Tibial artery (tissue), 4 donors: ENCODE measurements at regions not wholly inside any gene's neighbourhood (a gene's known extent, or its start where the extent isn't known, plus 50 kb on each side); places are given as distances from the start of the nearest gene placed in this dataset.

Source experiments
- DNase-seq, 2 donors: peaks; one replicate each; pipeline ENCODE4 v3.0.0-alpha.2; 2019
- H3K27ac ChIP-seq, 2 donors: fragments of 200-600 bp; sonication (generic) in 1 of 2; 1 replicate in 1 of 2; 2 replicates in 1 of 2; pipeline ENCODE4 v1.5.1; 2018 to 2019; ENCODE audit warnings: mild to moderate bottlenecking in 1 of 2
- H3K27me3 ChIP-seq, 2 donors: fragments of 200-600 bp; sonication (generic) in 1 of 2; one replicate each; pipeline versions ENCODE4 v1.5.1 to v1.6.0; 2016 to 2019
- H3K36me3 ChIP-seq, 3 donors: fragments of 200-600 bp; sonication (generic) in 2 of 3; one replicate each; pipeline ENCODE4 v1.5.1; 2016 to 2019; ENCODE audit warnings: mild to moderate bottlenecking in 2 of 3
- H3K4me1 ChIP-seq, 4 donors: fragments of 200-600 bp; sonication (generic) in 2 of 4; 1 replicate in 3 of 4; 2 replicates in 1 of 4; pipeline ENCODE4 v1.5.1; 2016 to 2019
- H3K4me3 ChIP-seq, 2 donors: fragments of 200-600 bp; sonication (generic) in 1 of 2; 1 replicate in 1 of 2; 2 replicates in 1 of 2; pipeline ENCODE4 v1.5.1; 2018 to 2019; ENCODE audit warnings: mild to moderate bottlenecking in 2 of 2
- H3K9me3 ChIP-seq, 3 donors: fragments of 200-600 bp; sonication (generic) in 1 of 3; one replicate each; pipeline ENCODE4 v1.5.1; 2016 to 2019
- intact Hi-C: fragments of 100-400 bp; cut with DNase I; formaldehyde crosslinking; loops from one replicate; pipeline ENCODE4 v1.15.0; 2023; ENCODE audit warnings: low total_unique reads
- TF ChIP-seq, protein P1 (sequence below), 2 experiments: fragments of 200-600 bp in 1 of 2; fragments of 450-650 bp in 1 of 2; IDR thresholded peaks; one replicate each; pipeline ENCODE4 v1.5.1; 2017 to 2019; ENCODE audit warnings: antibody characterized with exemption in 2 of 2, mild to moderate bottlenecking in 1 of 2, moderate library complexity in 1 of 2

DNA sequence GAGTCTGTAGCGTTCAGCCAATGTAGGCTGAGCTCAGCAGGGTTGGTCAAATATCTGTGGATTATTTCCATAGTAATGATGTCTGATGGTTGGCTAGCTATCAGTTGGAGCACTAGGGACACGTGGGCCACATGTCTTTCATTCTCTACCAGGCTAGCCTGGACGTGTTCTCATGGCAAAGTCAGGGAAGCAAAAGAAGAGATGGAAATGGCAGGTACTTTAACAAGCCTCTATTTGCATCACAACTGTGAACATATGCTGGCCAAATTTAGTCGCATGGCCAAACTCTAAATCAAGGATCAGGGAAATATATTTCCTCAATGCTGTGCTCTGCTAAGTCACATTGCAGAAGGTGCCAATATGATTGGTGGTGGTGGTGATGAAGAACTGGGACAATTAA is 371.6 kb upstream of the CHST9 start:
- no peak for DNase-seq
- H3K36me3 ChIP-seq: no peaks in the 10 kb centered on the region
- H3K27ac ChIP-seq: no peak overlapping the region
- no peaks in the 10 kb centered on the region for H3K4me1 ChIP-seq
- H3K4me3 ChIP-seq: no peak overlapping the region
- no peaks in the 10 kb centered on the region for H3K9me3 ChIP-seq
- intact Hi-C loops: no loop called here
- TF ChIP-seq, protein P1, sequence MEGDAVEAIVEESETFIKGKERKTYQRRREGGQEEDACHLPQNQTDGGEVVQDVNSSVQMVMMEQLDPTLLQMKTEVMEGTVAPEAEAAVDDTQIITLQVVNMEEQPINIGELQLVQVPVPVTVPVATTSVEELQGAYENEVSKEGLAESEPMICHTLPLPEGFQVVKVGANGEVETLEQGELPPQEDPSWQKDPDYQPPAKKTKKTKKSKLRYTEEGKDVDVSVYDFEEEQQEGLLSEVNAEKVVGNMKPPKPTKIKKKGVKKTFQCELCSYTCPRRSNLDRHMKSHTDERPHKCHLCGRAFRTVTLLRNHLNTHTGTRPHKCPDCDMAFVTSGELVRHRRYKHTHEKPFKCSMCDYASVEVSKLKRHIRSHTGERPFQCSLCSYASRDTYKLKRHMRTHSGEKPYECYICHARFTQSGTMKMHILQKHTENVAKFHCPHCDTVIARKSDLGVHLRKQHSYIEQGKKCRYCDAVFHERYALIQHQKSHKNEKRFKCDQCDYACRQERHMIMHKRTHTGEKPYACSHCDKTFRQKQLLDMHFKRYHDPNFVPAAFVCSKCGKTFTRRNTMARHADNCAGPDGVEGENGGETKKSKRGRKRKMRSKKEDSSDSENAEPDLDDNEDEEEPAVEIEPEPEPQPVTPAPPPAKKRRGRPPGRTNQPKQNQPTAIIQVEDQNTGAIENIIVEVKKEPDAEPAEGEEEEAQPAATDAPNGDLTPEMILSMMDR (IDR thresholded peaks at IDR 0.05): no peak
- no peaks in the 10 kb centered on the region for H3K27me3 ChIP-seq

DNA sequence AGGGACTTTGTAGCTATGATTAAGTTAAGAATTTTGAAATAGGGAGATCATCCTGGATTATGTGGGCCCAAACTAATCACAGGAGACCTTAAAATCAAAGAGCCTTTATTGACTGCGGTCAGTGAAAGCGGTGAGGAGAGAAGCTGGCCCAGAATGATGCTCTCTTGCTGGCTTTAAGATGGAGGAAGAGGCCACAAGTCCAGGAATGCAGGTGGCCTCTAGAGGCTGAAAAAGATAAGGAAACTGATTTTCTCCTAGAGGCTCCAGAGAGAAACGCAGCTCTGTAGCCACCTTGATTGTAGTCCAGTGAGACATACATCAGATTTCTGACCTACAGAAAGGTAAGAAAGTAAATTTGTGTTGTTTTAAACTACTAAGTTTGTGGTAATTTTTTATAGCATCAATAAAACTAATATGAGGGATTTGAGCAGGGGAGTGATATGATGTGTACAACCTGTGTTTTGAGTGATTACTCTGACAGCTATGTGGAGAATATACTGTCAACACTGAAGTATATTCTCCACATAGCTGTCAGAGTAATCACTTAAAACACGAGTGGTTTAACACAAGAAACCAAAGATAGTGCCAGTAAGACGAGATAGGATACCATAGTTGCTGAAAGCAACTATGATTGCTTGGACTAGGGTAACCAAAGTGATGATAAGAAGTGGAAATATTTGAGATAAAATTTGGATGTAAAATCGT is 364.4 kb upstream of the CHST9 start:
- DNase-seq: no peak
- Histone ChIP-seq H3K36me3 (no peaks in the 10 kb centered on the region), H3K27ac (no peak overlapping the region), H3K27me3 (no peaks in the 10 kb centered on the region), H3K9me3 (no peaks in the 10 kb centered on the region), H3K4me1 (no peaks in the 10 kb centered on the region), H3K4me3 (no peak overlapping the region)
- TF ChIP-seq, protein P1 (IDR thresholded peaks at IDR 0.05): no peak
- intact Hi-C loops: no loop called here

DNA sequence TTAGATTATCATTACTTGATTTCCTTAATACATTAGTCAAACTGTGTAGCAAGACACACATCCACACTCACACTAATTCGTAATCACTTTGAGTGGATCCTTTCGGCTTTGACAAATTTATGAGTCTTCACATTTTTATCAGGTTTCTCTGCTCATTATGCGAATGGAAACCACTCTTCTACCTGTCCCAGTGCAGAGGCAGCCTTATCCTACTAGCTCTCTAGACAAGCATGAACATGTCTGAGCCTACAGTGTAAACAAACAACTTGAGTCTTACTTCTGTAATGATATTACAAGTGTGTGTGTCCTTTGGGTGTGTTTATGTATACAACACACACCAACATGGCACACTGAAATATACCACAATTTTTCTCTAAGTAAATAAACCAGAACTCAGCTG is 361.9 kb upstream of the CHST9 start:
- H3K27ac ChIP-seq: no peak overlapping the region
- no peak overlapping the region for H3K4me3 ChIP-seq
- no peaks in the 10 kb centered on the region for H3K9me3 ChIP-seq
- H3K27me3 ChIP-seq: no peaks in the 10 kb centered on the region
- intact Hi-C loops: no loop called here
- no peaks in the 10 kb centered on the region for H3K36me3 ChIP-seq
- TF ChIP-seq, protein P1 (IDR thresholded peaks at IDR 0.05): no peak
- H3K4me1 ChIP-seq: no peaks in the 10 kb centered on the region
- no peak for DNase-seq

DNA sequence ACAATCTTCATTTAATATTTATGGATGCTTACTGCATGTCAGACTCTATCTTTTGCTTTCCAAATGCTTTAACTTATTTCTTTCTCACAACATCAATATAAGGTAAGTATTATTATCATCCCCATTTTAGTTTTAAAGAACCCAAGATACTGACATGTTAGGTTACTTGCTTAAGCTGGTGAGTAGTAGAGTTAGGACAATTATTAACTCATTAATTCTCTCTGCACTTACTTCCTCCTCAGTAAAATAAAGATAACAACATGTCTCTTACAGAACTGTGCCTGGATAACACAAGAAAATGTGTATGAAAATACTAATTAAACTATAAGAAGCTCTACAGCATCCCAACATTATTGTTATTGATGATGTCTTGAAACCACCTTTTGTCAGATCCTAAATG is 359.1 kb upstream of the CHST9 start:
- Histone ChIP-seq H3K4me3 (no peak overlapping the region), H3K36me3 (no peaks in the 10 kb centered on the region), H3K27me3 (no peaks in the 10 kb centered on the region), H3K4me1 (no peaks in the 10 kb centered on the region), H3K27ac (no peak overlapping the region), H3K9me3 (no peaks in the 10 kb centered on the region)
- DNase-seq: no peak
- intact Hi-C loops: no loop called here
- TF ChIP-seq, protein P1 (IDR thresholded peaks at IDR 0.05): no peak

DNA sequence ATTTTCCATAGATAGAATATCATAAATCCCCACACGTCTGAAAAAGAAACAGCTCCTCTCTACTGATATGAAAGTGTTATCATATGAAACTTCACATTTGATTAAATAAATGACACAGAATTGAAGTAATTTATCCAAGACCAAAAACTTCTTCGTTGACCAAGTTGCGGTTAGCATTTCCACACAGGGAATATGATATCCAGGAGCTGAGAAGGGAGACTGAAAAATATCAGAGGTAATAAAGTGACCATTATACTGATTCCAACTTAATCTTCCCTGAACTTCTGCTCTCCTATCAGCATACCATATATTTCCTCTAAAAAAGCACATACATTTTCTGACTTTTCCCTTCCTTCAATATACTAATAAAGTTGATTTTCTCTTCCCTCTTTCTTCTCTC is 356.2 kb upstream of the CHST9 start:
- TF ChIP-seq, protein P1 (IDR thresholded peaks at IDR 0.05): no peak

DNA sequence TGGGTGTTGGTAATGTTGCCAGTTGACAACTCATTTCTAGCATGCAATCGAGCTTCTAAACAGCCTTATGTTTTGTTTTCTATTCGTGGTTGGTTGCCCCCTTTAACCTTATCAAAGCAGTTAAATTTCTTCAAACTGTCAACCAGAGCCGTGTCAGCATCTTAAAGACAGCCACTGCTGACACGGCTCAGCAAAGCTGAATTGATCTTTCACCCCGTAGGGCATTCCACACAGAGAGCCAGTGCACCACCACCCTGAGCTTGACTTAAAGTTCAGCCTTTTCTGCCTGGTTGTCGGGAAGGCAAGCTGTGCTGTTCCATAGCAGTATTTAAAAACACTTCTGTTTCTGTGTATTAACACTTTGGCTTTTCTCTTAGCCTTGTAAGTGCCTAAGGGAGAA is 355.0 kb upstream of the CHST9 start:
- Histone ChIP-seq H3K9me3 (no peaks in the 10 kb centered on the region), H3K27ac (no peak overlapping the region), H3K4me1 (no peaks in the 10 kb centered on the region), H3K27me3 (no peaks in the 10 kb centered on the region), H3K4me3 (no peak overlapping the region), H3K36me3 (no peaks in the 10 kb centered on the region)
- intact Hi-C loops: no loop called here
- TF ChIP-seq, protein P1 (IDR thresholded peaks at IDR 0.05): no peak
- no peak for DNase-seq

More for the DNA sequence above, 356.2 kb upstream of the CHST9 start:
- Histone ChIP-seq H3K27ac (no peak overlapping the region), H3K36me3 (no peaks in the 10 kb centered on the region), H3K4me1 (no peaks in the 10 kb centered on the region), H3K27me3 (no peaks in the 10 kb centered on the region), H3K9me3 (no peaks in the 10 kb centered on the region), H3K4me3 (no peak overlapping the region)
- no peak for DNase-seq
- intact Hi-C loops: no loop called here
